ENCODE measurements at regions not wholly inside any gene's neighbourhood (a gene's known extent, or its start where the extent isn't known, plus 50 kb on each side); places are given as distances from the start of the nearest gene placed in this dataset.
"Not testable (repeated sequence)": the region's sequence is repeated elsewhere in the genome, so short reads cannot be mapped to it uniquely, and the experiment has no call there.

GRCh38 chr5:87588316-87588715 is 175.6 kb upstream of the CCNH start:
- no peak for DNase-seq

GRCh38 chr5:87583704-87584103 is 171.0 kb upstream of the CCNH start:
- not testable (repeated sequence) for DNase-seq

GRCh38 chr5:87582149-87582548 is 169.4 kb upstream of the CCNH start:
- DNase-seq = no peak

- no peak for DNase-seq
Observed at GRCh38 chr5:87581661-87582060, 168.9 kb upstream of the CCNH start.

- no peak for DNase-seq
Observed at GRCh38 chr5:87579678-87580077, 166.9 kb upstream of the CCNH start.

- DNase-seq = no peak
Observed at GRCh38 chr5:87576867-87577266, 164.1 kb upstream of the CCNH start.

- DNase-seq = not testable (repeated sequence)
Observed at GRCh38 chr5:87576306-87576705, 163.6 kb upstream of the CCNH start.

GRCh38 chr5:87574106-87574505 is 161.4 kb upstream of the CCNH start:
- no peak for DNase-seq

- DNase-seq = no peak
Observed at GRCh38 chr5:87572611-87573010, 159.9 kb upstream of the CCNH start.

- no peak for DNase-seq
Observed at GRCh38 chr5:87572090-87572489, 159.4 kb upstream of the CCNH start.

- DNase-seq = no peak
Observed at GRCh38 chr5:87570366-87570765, 157.6 kb upstream of the CCNH start.

GRCh38 chr5:87562068-87562467 is 149.3 kb upstream of the CCNH start:
- DNase-seq = no peak

- no peak for DNase-seq
Observed at GRCh38 chr5:87560528-87560927, 147.8 kb upstream of the CCNH start.

GRCh38 chr5:87551911-87552310 is 139.2 kb upstream of the CCNH start:
- DNase-seq = no peak

- DNase-seq = no peak
Observed at GRCh38 chr5:87541676-87542075, 128.9 kb upstream of the CCNH start.

GRCh38 chr5:87541033-87541432 is 128.3 kb upstream of the CCNH start:
- DNase-seq = no peak

- DNase-seq = no peak
Observed at GRCh38 chr5:87539839-87540238, 127.1 kb upstream of the CCNH start.

- no peak for DNase-seq
Observed at GRCh38 chr5:87536365-87536764, 123.6 kb upstream of the CCNH start.

- DNase-seq = no peak
Observed at GRCh38 chr5:87535706-87536105, 123.0 kb upstream of the CCNH start.

- DNase-seq = no peak
Observed at GRCh38 chr5:87529486-87530076, 116.9 kb upstream of the CCNH start.

GRCh38 chr5:87526131-87526530 is 113.4 kb upstream of the CCNH start:
- no peak for DNase-seq

GRCh38 chr5:87524217-87524616 is 111.5 kb upstream of the CCNH start:
- DNase-seq = no peak

GRCh38 chr5:87511778-87512177 is 99.0 kb upstream of the CCNH start:
- not testable (repeated sequence) for DNase-seq

- no peak for DNase-seq
Observed at GRCh38 chr5:87503004-87503403, 90.3 kb upstream of the CCNH start.
